SU-DHL-6 (cell line): ENCODE measurements at regions not wholly inside any gene's neighbourhood (a gene's known extent, or its start where the extent isn't known, plus 50 kb on each side); places are given as distances from the start of the nearest gene placed in this dataset.

Source experiments
- H2AFZ ChIP-seq: fragments of 200-600 bp; sonication (generic); 2 replicates; pipeline ENCODE4 v1.6.1; 2014; ENCODE audit warnings: low read depth, mild to moderate bottlenecking, moderate library complexity, mixed read lengths, antibody characterized with exemption, low read length; ENCODE audit not compliant: severe bottlenecking
- H3F3A ChIP-seq: fragments of 200-600 bp; shearing (Covaris generic); 2 replicates; pipeline ENCODE4 v1.6.0; 2016; ENCODE audit warnings: antibody characterized with exemption, mild to moderate bottlenecking; ENCODE audit not compliant: insufficient read depth
- H3K27ac ChIP-seq: fragments of 200-600 bp; sonication (generic); 2 replicates; pipeline ENCODE4 v1.5.1; 2016; ENCODE audit warnings: low read depth, mild to moderate bottlenecking, low read length, moderate library complexity, mixed read lengths
- H3K27me3 ChIP-seq: fragments of 200-600 bp; sonication (generic), shearing (Covaris generic); 2 replicates; pipeline ENCODE4 v1.6.0; 2014; ENCODE audit warnings: mild to moderate bottlenecking, low read length
- H3K36me3 ChIP-seq: fragments of 200-600 bp; sonication (generic); 2 replicates; pipeline ENCODE4 v1.6.1; 2014; ENCODE audit warnings: mild to moderate bottlenecking, low read length, mixed read lengths
- H3K4me2 ChIP-seq: fragments of 300-600, 200-600 bp; shearing (Covaris generic), sonication (generic); 2 replicates; pipeline ENCODE4 v1.6.0; 2014; ENCODE audit warnings: low read length, low read depth, mild to moderate bottlenecking; ENCODE audit not compliant: poor library complexity, severe bottlenecking
- H3K4me3 ChIP-seq: fragments of 200-600 bp; sonication (generic); 2 replicates; pipeline ENCODE4 v1.5.1; 2014; ENCODE audit warnings: antibody characterized with exemption, low read length, mild to moderate bottlenecking, mixed read lengths; ENCODE audit not compliant: insufficient read depth, poor library complexity, severe bottlenecking
- H3K79me2 ChIP-seq: fragments of 200-600 bp; sonication (generic); 2 replicates; pipeline ENCODE4 v1.6.1; 2014; ENCODE audit warnings: mild to moderate bottlenecking, low read length, moderate library complexity; ENCODE audit not compliant: insufficient read depth
- H3K9ac ChIP-seq: fragments of 200-600 bp; sonication (generic); 2 replicates; pipeline ENCODE4 v1.7.0; 2014; ENCODE audit warnings: mild to moderate bottlenecking, low read length
- H3K9me2 ChIP-seq: fragments of 200-600 bp; sonication (generic); replicated peaks from 2 replicates; pipeline ENCODE4 v1.6.1; 2014; ENCODE audit warnings: low read length; ENCODE audit not compliant: insufficient read depth
- H3K9me3 ChIP-seq: fragments of 200-600 bp; sonication (generic); 2 replicates; pipeline ENCODE4 v1.6.1; 2014; ENCODE audit warnings: low read length, mixed read lengths; ENCODE audit not compliant: insufficient read depth
- H4K20me1 ChIP-seq: fragments of 200-600 bp; sonication (generic); 2 replicates; pipeline ENCODE4 v1.6.1; 2014; ENCODE audit warnings: low read depth, mild to moderate bottlenecking, antibody characterized with exemption, low read length, moderate library complexity, mixed read lengths
- CTCF ChIP-seq: fragments of 200-600 bp; sonication (generic); IDR thresholded peaks from one replicate; pipeline ENCODE4 v1.5.1; 2017; ENCODE audit warnings: antibody characterized with exemption, mild to moderate bottlenecking, low read length, moderate library complexity; ENCODE audit not compliant: insufficient read depth, poor library complexity, severe bottlenecking

GRCh38 chr10:58140691-58141347 lies 126.9 kb downstream of the IPMK start:
- H3K9me2 ChIP-seq = no peaks in the 10 kb centered on the region
- no peaks in the 10 kb centered on the region for H3K79me2 ChIP-seq
- no peaks in the 10 kb centered on the region for H3K27me3 ChIP-seq
- H3K9me3 ChIP-seq = no peaks in the 10 kb centered on the region
- H2AFZ ChIP-seq = no peak overlapping the region
- H3F3A ChIP-seq = no peaks in the 10 kb centered on the region
- no peaks in the 10 kb centered on the region for H3K36me3 ChIP-seq
- no peak overlapping the region for H3K4me2 ChIP-seq
- TF ChIP-seq CTCF = no peak
- no peaks in the 10 kb centered on the region for H4K20me1 ChIP-seq
- no peak overlapping the region for H3K9ac ChIP-seq
- no peak overlapping the region for H3K27ac ChIP-seq
- no peak overlapping the region for H3K4me3 ChIP-seq

GRCh38 chr10:58140054-58140453 lies 127.6 kb downstream of the IPMK start:
- H3K36me3 ChIP-seq = no peaks in the 10 kb centered on the region
- no peak overlapping the region for H2AFZ ChIP-seq
- H3K9me2 ChIP-seq = no peaks in the 10 kb centered on the region
- H3K27me3 ChIP-seq = no peaks in the 10 kb centered on the region
- H3K27ac ChIP-seq = no peak overlapping the region
- no peak overlapping the region for H3K4me3 ChIP-seq
- TF ChIP-seq CTCF = no peak
- H3K9me3 ChIP-seq = no peaks in the 10 kb centered on the region
- H3F3A ChIP-seq = no peaks in the 10 kb centered on the region
- no peak overlapping the region for H3K9ac ChIP-seq
- no peak overlapping the region for H3K4me2 ChIP-seq
- H3K79me2 ChIP-seq = no peaks in the 10 kb centered on the region
- H4K20me1 ChIP-seq = no peaks in the 10 kb centered on the region

GRCh38 chr10:58137813-58138212 lies 129.9 kb downstream of the IPMK start:
- H4K20me1 ChIP-seq = no peaks in the 10 kb centered on the region
- H3K36me3 ChIP-seq = no peaks in the 10 kb centered on the region
- H3K9me2 ChIP-seq = no peaks in the 10 kb centered on the region
- no peak overlapping the region for H3K9ac ChIP-seq
- H3K9me3 ChIP-seq = no peaks in the 10 kb centered on the region
- no peaks in the 10 kb centered on the region for H3F3A ChIP-seq
- no peaks in the 10 kb centered on the region for H3K27me3 ChIP-seq
- no peak for TF ChIP-seq CTCF
- H3K4me2 ChIP-seq = no peak overlapping the region
- H2AFZ ChIP-seq = no peak overlapping the region
- H3K4me3 ChIP-seq = no peak overlapping the region
- no peaks in the 10 kb centered on the region for H3K79me2 ChIP-seq
- H3K27ac ChIP-seq = no peak overlapping the region
